Peyer's patch (tissue), 4 donors: ENCODE measurements at regions not wholly inside any gene's neighbourhood (a gene's known extent, or its start where the extent isn't known, plus 50 kb on each side); places are given as distances from the start of the nearest gene placed in this dataset.

Experiments
- DNase-seq, 3 donors: peaks; one replicate each; pipeline ENCODE4 v3.0.0-alpha.2; 2017 to 2019
- H3K27ac ChIP-seq, 4 donors: fragments of 200-600 bp; sonication (generic); one replicate each; pipeline ENCODE4 v1.5.1; 2016 to 2019
- H3K27me3 ChIP-seq, 2 donors: fragments of 200-600 bp; sonication (generic); one replicate each; pipeline ENCODE4 v1.5.1; 2019
- H3K36me3 ChIP-seq, 3 donors: fragments of 200-600 bp; sonication (generic); one replicate each; pipeline ENCODE4 v1.5.1; 2016 to 2019
- H3K4me1 ChIP-seq, 4 donors: fragments of 200-600 bp; sonication (generic); one replicate each; pipeline ENCODE4 v1.5.1; 2016 to 2019
- H3K4me3 ChIP-seq, 4 donors: fragments of 200-600 bp; sonication (generic); 1 replicate in 3 of 4; 2 replicates in 1 of 4; pipeline ENCODE4 v1.5.1; 2016 to 2019; ENCODE audit warnings: mild to moderate bottlenecking in 1 of 4
- H3K9me3 ChIP-seq, 4 donors: fragments of 200-600 bp; sonication (generic); one replicate each; pipeline ENCODE4 v1.5.1; 2016 to 2019; ENCODE audit warnings: mild to moderate bottlenecking in 1 of 4
- POLR2A ChIP-seq, 2 donors: fragments of 450-650 bp; IDR thresholded peaks; one replicate each; pipeline ENCODE4 v1.5.1; 2017; ENCODE audit warnings: antibody characterized with exemption in 2 of 2, mild to moderate bottlenecking in 2 of 2, moderate library complexity in 2 of 2
- TF ChIP-seq, protein P1 (sequence below), 6 experiments: fragments of 450-650 bp in 4 of 6; fragments of 200-600 bp in 2 of 6; sonication (generic) in 1 of 6; IDR thresholded peaks; one replicate each; pipeline ENCODE4 v1.5.1; 2017 to 2019; ENCODE audit warnings: antibody characterized with exemption in 6 of 6, mild to moderate bottlenecking in 3 of 6, moderate library complexity in 1 of 6

GRCh38 chr2:238716171-238716570 lies 131.7 kb upstream of the TWIST2 start:
- no peak for TF ChIP-seq POLR2A (IDR thresholded peaks at IDR 0.05)
- TF ChIP-seq, protein P1, sequence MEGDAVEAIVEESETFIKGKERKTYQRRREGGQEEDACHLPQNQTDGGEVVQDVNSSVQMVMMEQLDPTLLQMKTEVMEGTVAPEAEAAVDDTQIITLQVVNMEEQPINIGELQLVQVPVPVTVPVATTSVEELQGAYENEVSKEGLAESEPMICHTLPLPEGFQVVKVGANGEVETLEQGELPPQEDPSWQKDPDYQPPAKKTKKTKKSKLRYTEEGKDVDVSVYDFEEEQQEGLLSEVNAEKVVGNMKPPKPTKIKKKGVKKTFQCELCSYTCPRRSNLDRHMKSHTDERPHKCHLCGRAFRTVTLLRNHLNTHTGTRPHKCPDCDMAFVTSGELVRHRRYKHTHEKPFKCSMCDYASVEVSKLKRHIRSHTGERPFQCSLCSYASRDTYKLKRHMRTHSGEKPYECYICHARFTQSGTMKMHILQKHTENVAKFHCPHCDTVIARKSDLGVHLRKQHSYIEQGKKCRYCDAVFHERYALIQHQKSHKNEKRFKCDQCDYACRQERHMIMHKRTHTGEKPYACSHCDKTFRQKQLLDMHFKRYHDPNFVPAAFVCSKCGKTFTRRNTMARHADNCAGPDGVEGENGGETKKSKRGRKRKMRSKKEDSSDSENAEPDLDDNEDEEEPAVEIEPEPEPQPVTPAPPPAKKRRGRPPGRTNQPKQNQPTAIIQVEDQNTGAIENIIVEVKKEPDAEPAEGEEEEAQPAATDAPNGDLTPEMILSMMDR (IDR thresholded peaks at IDR 0.05): no peak
- Histone ChIP-seq H3K4me3 (no peak overlapping the region), H3K4me1 (no peaks in the 10 kb centered on the region), H3K27me3 (no peaks in the 10 kb centered on the region), H3K9me3 (no peaks in the 10 kb centered on the region), H3K36me3 (no peaks in the 10 kb centered on the region), H3K27ac (no peak overlapping the region)
- DNase-seq: no peak

DNA sequence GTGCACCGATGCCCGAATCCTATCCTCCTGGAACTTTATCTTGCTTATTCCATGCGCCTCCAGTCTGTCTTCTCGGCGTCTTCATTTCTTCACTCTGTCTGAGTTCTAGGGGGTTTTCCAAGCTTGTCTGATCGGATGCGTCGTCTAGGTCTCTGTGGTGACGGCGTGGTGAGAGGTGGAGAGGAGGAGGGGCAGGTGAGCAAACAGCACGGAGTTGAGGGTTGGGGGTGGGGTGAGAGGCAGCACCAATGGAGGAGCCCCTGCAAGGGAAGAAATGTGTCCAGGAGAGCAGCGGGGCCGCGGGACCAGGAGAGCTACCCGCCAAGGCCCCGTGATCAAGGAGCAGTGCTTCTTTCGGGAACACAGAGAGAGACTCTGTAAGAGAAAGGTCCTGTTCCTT lies 131.3 kb upstream of the TWIST2 start:
- no peaks in the 10 kb centered on the region for H3K9me3 ChIP-seq
- H3K27ac ChIP-seq: no peak overlapping the region
- no peaks in the 10 kb centered on the region for H3K4me1 ChIP-seq
- H3K27me3 ChIP-seq: no peaks in the 10 kb centered on the region
- DNase-seq: no peak
- TF ChIP-seq, protein P1 (IDR thresholded peaks at IDR 0.05): no peak
- TF ChIP-seq POLR2A (IDR thresholded peaks at IDR 0.05): no peak
- no peak overlapping the region for H3K4me3 ChIP-seq
- H3K36me3 ChIP-seq: no peaks in the 10 kb centered on the region

DNA sequence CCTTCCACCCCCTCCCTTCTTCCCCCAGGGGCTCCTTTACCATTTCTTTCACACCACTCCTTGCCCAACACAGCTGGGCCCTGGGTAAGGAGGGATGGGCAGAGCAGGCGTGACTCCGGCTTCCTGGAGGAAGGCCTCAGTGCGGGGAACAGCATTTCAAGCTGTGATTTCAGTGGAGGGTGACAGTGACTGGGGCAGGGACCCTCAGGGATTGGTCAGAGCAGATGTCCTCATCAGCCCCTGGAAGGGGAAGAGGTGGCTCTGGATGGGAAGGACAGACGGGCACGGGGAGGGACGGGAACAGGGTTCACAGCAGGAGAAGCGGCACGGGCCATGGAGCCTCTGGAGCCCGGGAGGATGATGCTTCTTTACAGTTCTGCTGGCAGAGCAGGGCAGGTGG lies 130.8 kb upstream of the TWIST2 start:
- Histone ChIP-seq H3K27me3 (no peaks in the 10 kb centered on the region), H3K4me1 (no peaks in the 10 kb centered on the region), H3K4me3 (no peak overlapping the region), H3K27ac (no peak overlapping the region), H3K9me3 (no peaks in the 10 kb centered on the region), H3K36me3 (no peaks in the 10 kb centered on the region)
- TF ChIP-seq POLR2A (IDR thresholded peaks at IDR 0.05): no peak
- TF ChIP-seq, protein P1 (IDR thresholded peaks at IDR 0.05): no peak
- no peak for DNase-seq

- Histone ChIP-seq H3K4me1 (no peaks in the 10 kb centered on the region), H3K4me3 (no peak overlapping the region), H3K36me3 (no peaks in the 10 kb centered on the region), H3K27ac (no peak overlapping the region), H3K27me3 (no peaks in the 10 kb centered on the region), H3K9me3 (no peaks in the 10 kb centered on the region)
- TF ChIP-seq POLR2A (IDR thresholded peaks at IDR 0.05): no peak
- TF ChIP-seq, protein P1 (IDR thresholded peaks at IDR 0.05): no peak
- no peak for DNase-seq
Observed at GRCh38 chr2:238719641-238720040, 128.2 kb upstream of the TWIST2 start.

DNA sequence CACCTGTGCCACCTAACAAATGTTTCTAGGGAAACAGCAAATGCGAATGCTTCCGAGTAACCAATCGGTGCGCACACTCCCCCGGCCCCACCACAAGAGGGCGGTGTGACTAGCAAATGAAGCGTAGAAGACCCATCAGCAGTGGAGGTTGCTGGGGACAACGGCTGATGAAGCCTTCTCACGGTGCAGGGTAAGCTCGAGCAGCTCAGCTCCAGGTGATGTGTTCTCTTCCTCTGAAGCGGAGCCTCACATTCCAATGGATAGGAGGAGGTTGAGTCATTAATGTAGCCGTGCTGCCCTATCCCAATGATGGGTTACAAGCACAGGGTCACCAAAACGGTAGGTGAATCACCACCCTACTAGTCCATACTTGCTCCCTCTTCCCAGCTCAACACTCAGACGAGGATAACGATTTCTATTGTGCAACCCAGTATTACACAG lies 127.6 kb upstream of the TWIST2 start:
- DNase-seq: peak in 1 of 3 donors; percentile 65
- Histone ChIP-seq H3K36me3 (no peaks in the 10 kb centered on the region), H3K27me3 (no peaks in the 10 kb centered on the region)

More for the DNA sequence above, 127.6 kb upstream of the TWIST2 start:
- Histone ChIP-seq H3K4me3 (no peak overlapping the region), H3K4me1 (no peaks in the 10 kb centered on the region), H3K9me3 (no peaks in the 10 kb centered on the region), H3K27ac (no peak overlapping the region)
- no peak for TF ChIP-seq POLR2A (IDR thresholded peaks at IDR 0.05)
- TF ChIP-seq, protein P1 (IDR thresholded peaks at IDR 0.05): peak in 4 of 6 experiments; percentile 45 to 54 (median 48)
